K562 (cell line): ENCODE measurements at regions not wholly inside any gene's neighbourhood (a gene's known extent, or its start where the extent isn't known, plus 50 kb on each side); places are given as distances from the start of the nearest gene placed in this dataset.

Experiments
- ATAC-seq: fragments of 200-7000 bp; cut with Tn5 transposase; 3 replicates; pipeline ENCODE4 v1.9.1; 2020; ENCODE audit warnings: moderate library complexity
- BruUV-seq: library from RNA; stranded (reverse); fragments of 400-500 nt; replicated peaks from 2 replicates; lab custom pipeline; 2021; lab: Mats Ljungman, UMichigan
- CTCF ChIA-PET: fragments of 300-600 bp; formaldehyde crosslinking; extraction: SDS; loops from one replicate; lab custom pipeline; 2021; ENCODE audit warnings: low intra/inter-chr PET ratio; lab: Yijun Ruan, JAX
- POLR2A ChIA-PET: fragments of 300-600, 350-650 bp; sonication (Branson Sonifier 250); formaldehyde crosslinking; extraction: SDS; loops from one replicate; lab custom pipeline; 2021; ENCODE audit warnings: antibody characterized with exemption, inconsistent platforms; lab: Yijun Ruan, JAX
- DNase-seq, 4 experiments: peaks; one replicate each; pipeline versions ENCODE4 v3.0.0 to v3.0.0-alpha.2; 2011 to 2018; ENCODE audit warnings: low spot score in 3 of 4, mixed read lengths in 3 of 4; ENCODE audit errors: extremely low read depth in 1 of 4
- FAIRE-seq: peaks from 2 replicates; lab custom pipeline; 2011; peaks lifted over from hg19 to GRCh38; lab: Jason Lieb, UNC
- H2AFZ ChIP-seq: 2 replicates; pipeline ENCODE4 v1.6.0; 2011; ENCODE audit warnings: low read depth, low read length, control low read depth, inconsistent platforms
- H3K27ac ChIP-seq: fragments of 200-600 bp; 3 replicates; pipeline ENCODE4 v1.8.0; 2011; ENCODE audit warnings: low read depth, mild to moderate bottlenecking, control low read depth, inconsistent platforms, low read length, moderate library complexity, mixed read lengths; ENCODE audit errors: extremely low read depth
- H3K27me3 ChIP-seq, 2 experiments: fragments of 300-600 bp in 1 of 2; 2 replicates in 1 of 2; 3 replicates in 1 of 2; pipeline versions ENCODE4 v1.6.0 to v1.8.0; 2011; ENCODE audit warnings: inconsistent platforms in 2 of 2, low read length in 2 of 2, mild to moderate bottlenecking in 1 of 2, mixed read lengths in 1 of 2, moderate library complexity in 1 of 2; ENCODE audit not compliant: control insufficient read depth in 2 of 2, insufficient read depth in 2 of 2
- H3K36me3 ChIP-seq: fragments of 300-600 bp; 3 replicates; pipeline ENCODE4 v1.8.0; 2011; ENCODE audit warnings: mild to moderate bottlenecking, low read length, inconsistent platforms; ENCODE audit not compliant: control insufficient read depth, insufficient read depth
- H3K4me1 ChIP-seq, 2 experiments: fragments of 200-600 bp in 1 of 2; replicated peaks in 1 of 2; 2 replicates in 1 of 2; 3 replicates in 1 of 2; pipeline versions ENCODE4 v1.5.1 to v1.8.0; 2011; ENCODE audit warnings: inconsistent platforms in 2 of 2, low read length in 2 of 2, mild to moderate bottlenecking in 1 of 2, mixed read lengths in 1 of 2, moderate library complexity in 1 of 2; ENCODE audit not compliant: control insufficient read depth in 2 of 2, insufficient read depth in 2 of 2
- H3K4me2 ChIP-seq: 2 replicates; pipeline ENCODE4 v1.6.1; 2011; ENCODE audit warnings: low read length, control low read depth, inconsistent platforms, mixed read lengths; ENCODE audit not compliant: insufficient read depth
- H3K4me3 ChIP-seq: fragments of 200-600 bp; sonication (generic), shearing (Covaris generic); 2 replicates; pipeline ENCODE4 v1.5.1; 2016; ENCODE audit warnings: control low read depth, inconsistent platforms
- H3K79me2 ChIP-seq: fragments of 200-600 bp; 3 replicates; pipeline ENCODE4 v1.8.0; 2011; ENCODE audit warnings: low read length, inconsistent platforms; ENCODE audit not compliant: control insufficient read depth, insufficient read depth
- H3K9ac ChIP-seq, 2 experiments: 2 replicates each; pipeline versions ENCODE4 v1.6.0 to v1.6.1; 2011; ENCODE audit warnings: low read depth in 2 of 2, low read length in 2 of 2, control low read depth in 1 of 2, inconsistent platforms in 1 of 2, mild to moderate bottlenecking in 1 of 2, mixed read lengths in 1 of 2; ENCODE audit not compliant: insufficient read depth in 1 of 2
- H3K9me1 ChIP-seq: one replicate; pipeline ENCODE4 v1.6.0; 2011; ENCODE audit warnings: inconsistent platforms, mild to moderate bottlenecking, low read length, moderate library complexity; ENCODE audit not compliant: control insufficient read depth, insufficient read depth
- H3K9me3 ChIP-seq: replicated peaks from 2 replicates; pipeline ENCODE4 v1.5.1; 2011; ENCODE audit warnings: low read depth, low read length, inconsistent platforms; ENCODE audit not compliant: control insufficient read depth, insufficient read depth
- H4K20me1 ChIP-seq: replicated peaks from 2 replicates; pipeline ENCODE4 v1.6.1; 2011; ENCODE audit warnings: low read length, inconsistent platforms, mixed read lengths; ENCODE audit not compliant: control insufficient read depth, insufficient read depth
- ATF2 ChIP-seq: sonication (generic); formaldehyde crosslinking; IDR thresholded peaks from 2 replicates; pipeline ENCODE4 v1.8.1; 2022; ENCODE audit warnings: missing genetic modification reagents
- CUX1 ChIP-seq: fragments of 200-800 bp; sonication (Bioruptor generic); IDR thresholded peaks from 2 replicates; pipeline ENCODE4 v1.6.1; 2016; ENCODE audit warnings: missing genetic modification characterization, missing compliant biosample characterization
- FOXK1 ChIP-seq: sonication (generic); formaldehyde crosslinking; IDR thresholded peaks from 2 replicates; pipeline ENCODE4 v1.8.0; 2022; ENCODE audit warnings: missing genetic modification reagents, mild to moderate bottlenecking, borderline replicate concordance
- HDAC3 ChIP-seq: fragments of 450-650 bp; IDR thresholded peaks from 2 replicates; pipeline ENCODE4 v1.6.1; 2018; ENCODE audit warnings: borderline replicate concordance, mild to moderate bottlenecking, moderate library complexity; ENCODE audit not compliant: partially characterized antibody
- HDGF ChIP-seq: fragments of 450-650 bp; IDR thresholded peaks from 2 replicates; pipeline ENCODE4 v1.6.1; 2016
- OTX1 ChIP-seq: fragments of 450-650 bp; formaldehyde crosslinking; IDR thresholded peaks from 2 replicates; pipeline ENCODE4 v1.4.0; 2022; ENCODE audit warnings: mild to moderate bottlenecking
- PHF20 ChIP-seq: fragments of 450-650 bp; IDR thresholded peaks from 2 replicates; pipeline ENCODE4 v1.6.1; 2018; ENCODE audit not compliant: partially characterized antibody
- UBTF ChIP-seq, 2 experiments: IDR thresholded peaks; 2 replicates each; pipeline ENCODE4 v1.6.1; 2012; ENCODE audit warnings: improper control_type of control experiment in 2 of 2, low read depth in 2 of 2, low read length in 2 of 2, borderline replicate concordance in 1 of 2
- ZNF174 ChIP-seq: fragments of 250-450 bp; sonication (Bioruptor Pico); IDR thresholded peaks from 2 replicates; pipeline ENCODE4 v1.4.0; 2020; ENCODE audit warnings: mild to moderate bottlenecking
- ZNF23 ChIP-seq: fragments of 250-450 bp; sonication (Bioruptor Pico); IDR thresholded peaks from 2 replicates; pipeline ENCODE4 v1.4.0; 2020; ENCODE audit warnings: mild to moderate bottlenecking
- WGBS: fragments of 100-300 bp; shearing (Covaris generic); methylation state at CpG from one replicate; pipeline ENCODE4 v1.1.6; 2016; ENCODE audit warnings: low coverage, mixed read lengths; ENCODE audit not compliant: insufficient coverage; ENCODE audit errors: missing lambda C conversion rate; 5-methylcytosine and 5-hydroxymethylcytosine counted together
- in situ Hi-C: fragments of 300-500 bp; cut with MboI; formaldehyde crosslinking; loops from 4 replicates; pipeline ENCODE4 v1.15.0; 2018; ENCODE audit warnings: inconsistent platforms, mixed read lengths
- intact Hi-C: fragments of 100-400 bp; cut with micrococcal nuclease; formaldehyde crosslinking; loops from 2 replicates; pipeline ENCODE4 v1.14.2; 2022
- TF ChIP-seq, protein P1 (sequence below): fragments of 450-650 bp; formaldehyde crosslinking; IDR thresholded peaks from 2 replicates; pipeline ENCODE4 v1.4.0; 2020; ENCODE audit warnings: mild to moderate bottlenecking, moderate library complexity

DNA sequence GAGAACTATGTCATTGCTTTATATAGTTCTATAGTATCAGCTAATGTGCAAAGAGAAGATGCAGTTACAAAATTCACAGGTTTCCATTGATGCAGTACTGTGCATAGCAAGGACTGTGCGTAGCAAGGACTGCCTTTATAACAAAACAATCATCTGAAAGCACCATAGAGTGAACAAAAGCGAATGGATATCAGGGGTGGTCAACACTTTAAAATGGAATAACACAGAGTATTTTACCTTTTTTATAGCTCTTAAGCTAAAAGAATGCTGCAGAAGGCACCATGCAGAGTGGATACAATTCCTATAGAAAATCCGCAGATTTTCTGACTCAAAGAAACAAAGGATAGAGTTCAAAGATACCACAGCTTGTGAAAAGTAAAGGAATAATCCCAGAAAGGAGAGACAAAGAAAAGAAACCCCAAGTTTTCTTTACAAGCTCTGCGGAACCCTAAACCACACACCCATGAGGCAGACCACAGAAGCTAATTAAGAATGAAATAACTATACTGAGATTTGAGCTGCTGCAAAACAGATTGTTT, 229.9 kb upstream of the DTNA start:
- ChIA-PET CTCF (no interaction called here), POLR2A (no interaction called here)
- Histone ChIP-seq H3K79me2 (no peaks in the 10 kb centered on the region), H3K27me3 (no peaks in the 10 kb centered on the region), H3K36me3 (no peaks in the 10 kb centered on the region), H3K4me2 (no peak overlapping the region), H3K9ac (no peak overlapping the region), H3K9me1 (no peaks in the 10 kb centered on the region), H3K4me1 (no peaks in the 10 kb centered on the region), H4K20me1 (no peaks in the 10 kb centered on the region), H3K27ac (no peak overlapping the region), H2AFZ (no peak overlapping the region), H3K9me3 (no peaks in the 10 kb centered on the region), H3K4me3 (no peak overlapping the region)
- in situ Hi-C loops, result no loop called here
- WGBS, result 23% methylated on average over 4 of the region's 4 CpGs
- DNase-seq, result no peak
- no peak for ATAC-seq
- no peak for FAIRE-seq
- intact Hi-C loops, result no loop called here
- no TSS peak for BruUV-seq
- TF ChIP-seq PHF20 (no peak), HDAC3 (no peak), CUX1 (CRISPR knock-in tag) (no peak), ZNF174 (CRISPR knock-in tag) (no peak), UBTF (IDR thresholded peaks at IDR 0.05; ENCODE audit: borderline replicate concordance in 1 of 2, low read depth in 2 of 2, low read length in 2 of 2) (no peak), ATF2 (CRISPR knock-in tag) (no peak), ZNF23 (CRISPR knock-in tag) (no peak), FOXK1 (CRISPR knock-in tag) (no peak), OTX1 (no peak), HDGF (no peak)
- TF ChIP-seq, protein P1, sequence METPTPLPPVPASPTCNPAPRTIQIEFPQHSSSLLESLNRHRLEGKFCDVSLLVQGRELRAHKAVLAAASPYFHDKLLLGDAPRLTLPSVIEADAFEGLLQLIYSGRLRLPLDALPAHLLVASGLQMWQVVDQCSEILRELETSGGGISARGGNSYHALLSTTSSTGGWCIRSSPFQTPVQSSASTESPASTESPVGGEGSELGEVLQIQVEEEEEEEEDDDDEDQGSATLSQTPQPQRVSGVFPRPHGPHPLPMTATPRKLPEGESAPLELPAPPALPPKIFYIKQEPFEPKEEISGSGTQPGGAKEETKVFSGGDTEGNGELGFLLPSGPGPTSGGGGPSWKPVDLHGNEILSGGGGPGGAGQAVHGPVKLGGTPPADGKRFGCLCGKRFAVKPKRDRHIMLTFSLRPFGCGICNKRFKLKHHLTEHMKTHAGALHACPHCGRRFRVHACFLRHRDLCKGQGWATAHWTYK (CRISPR knock-in tag), result no peak
